ENCODE measurements at regions not wholly inside any gene's neighbourhood (a gene's known extent, or its start where the extent isn't known, plus 50 kb on each side); places are given as distances from the start of the nearest gene placed in this dataset.

GRCh38 chr2:133718688-133719201, 150.5 kb upstream of the NCKAP5 start:
- peak; percentile 28 for DNase-seq (ENCODE audit: low spot score)

GRCh38 chr2:133720429-133720828, 152.2 kb upstream of the NCKAP5 start:
- no peak for DNase-seq (ENCODE audit: low spot score)

- no peak for DNase-seq (ENCODE audit: low spot score)
Observed at GRCh38 chr2:133721118-133721517, 152.9 kb upstream of the NCKAP5 start.

DNA sequence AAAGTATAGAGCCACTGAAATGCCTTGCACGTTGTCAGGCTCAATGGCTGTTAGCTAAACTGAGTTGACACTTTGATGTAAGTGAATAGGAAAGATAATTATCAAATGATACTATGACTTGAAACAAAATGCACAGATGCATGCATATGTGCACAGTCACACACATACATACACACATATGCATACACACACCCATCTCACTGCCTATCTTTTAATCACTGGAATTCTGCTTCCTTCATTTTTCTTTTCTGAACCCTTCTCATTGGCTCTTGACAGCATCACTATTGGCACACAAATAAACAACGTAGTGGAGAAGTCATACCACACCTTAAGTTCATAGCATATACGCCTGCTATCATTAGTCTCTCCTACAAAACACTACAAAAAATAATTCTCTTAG, 154.9 kb upstream of the NCKAP5 start:
- no peak for DNase-seq (ENCODE audit: low spot score)

DNA sequence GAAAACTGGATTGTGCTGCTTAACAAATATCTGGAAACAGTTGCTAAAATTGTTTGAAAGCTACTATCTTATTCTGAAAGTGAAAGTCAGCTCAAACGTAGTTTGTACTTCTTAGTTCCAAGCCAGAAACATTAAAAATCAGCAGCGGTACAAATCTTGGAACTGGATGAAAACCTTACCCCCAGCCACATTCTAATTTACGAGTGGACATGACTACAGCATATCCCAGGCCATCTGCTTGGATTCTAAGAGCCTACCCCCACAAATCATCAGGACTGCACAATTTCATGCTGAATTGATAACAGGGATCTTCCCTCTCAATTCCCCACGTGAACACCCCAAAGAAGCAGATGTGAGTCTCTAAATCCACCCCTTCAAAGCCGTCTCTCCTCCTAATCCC, 158.7 kb upstream of the NCKAP5 start:
- peak; percentile 84 for DNase-seq (ENCODE audit: low spot score)

- no peak for DNase-seq (ENCODE audit: low spot score)
Observed at GRCh38 chr2:133732059-133732458, 163.8 kb upstream of the NCKAP5 start.

DNA sequence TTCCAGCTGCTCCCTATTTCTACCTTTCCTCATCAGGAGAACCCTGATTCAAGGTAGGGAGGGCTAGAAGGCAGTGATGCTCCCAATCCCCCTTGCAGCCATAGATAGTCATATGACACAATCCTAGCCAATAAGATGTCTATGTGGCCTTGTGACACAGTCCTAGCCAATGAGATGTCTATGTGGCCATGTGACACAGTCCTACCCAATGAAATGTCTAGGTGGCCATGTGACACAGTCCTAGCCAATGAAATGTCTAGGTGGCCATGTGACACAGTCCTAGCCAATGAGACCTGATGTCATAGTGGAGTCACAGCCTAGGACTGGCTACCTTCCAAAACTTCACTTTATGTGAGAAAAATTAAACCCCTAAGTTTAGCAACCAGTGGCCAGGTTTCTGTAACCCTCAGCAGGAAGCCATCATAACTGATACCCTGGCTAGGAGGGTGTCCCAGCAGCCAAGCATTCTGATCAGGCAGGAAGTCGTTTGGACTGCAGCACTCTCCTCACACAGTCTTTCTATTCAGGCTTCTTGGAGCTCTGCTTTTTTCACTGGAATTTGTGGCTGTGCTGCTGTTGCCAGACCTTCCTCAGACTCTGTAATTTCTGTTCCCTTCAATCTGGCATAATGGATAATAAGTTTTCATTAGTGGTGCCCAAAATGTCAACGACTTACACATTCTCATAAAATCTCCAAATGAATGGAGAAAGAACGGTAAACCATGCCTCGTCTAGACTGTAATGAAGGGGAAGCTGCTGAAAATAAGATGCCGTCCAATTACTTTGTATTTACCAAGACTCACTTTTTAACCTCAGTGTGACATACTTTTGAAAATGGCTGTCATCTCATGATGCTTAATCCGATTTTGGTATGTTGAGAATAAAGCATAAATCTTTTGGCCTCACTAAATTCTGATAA, 165.0 kb upstream of the NCKAP5 start:
- DNase-seq (ENCODE audit: low spot score), result peak; percentile 10

DNA sequence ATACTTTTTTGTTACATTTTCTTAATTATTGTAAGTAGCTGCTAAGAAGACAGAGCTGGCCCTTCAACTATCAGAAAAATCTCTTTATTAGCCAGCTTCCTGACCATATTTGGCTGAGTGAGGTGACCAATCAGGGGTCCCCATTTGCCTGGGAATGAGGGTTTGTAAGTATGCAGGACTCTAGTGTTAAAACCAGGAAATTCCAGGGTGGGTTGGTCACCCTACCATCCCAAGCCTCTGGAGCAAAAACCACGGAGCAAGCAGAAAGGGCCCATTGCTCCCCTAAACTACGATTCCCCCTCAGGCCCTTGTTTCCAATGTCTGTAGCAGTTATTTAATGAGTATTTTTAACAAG, 165.6 kb upstream of the NCKAP5 start:
- DNase-seq (ENCODE audit: low spot score), result peak; percentile 8

DNA sequence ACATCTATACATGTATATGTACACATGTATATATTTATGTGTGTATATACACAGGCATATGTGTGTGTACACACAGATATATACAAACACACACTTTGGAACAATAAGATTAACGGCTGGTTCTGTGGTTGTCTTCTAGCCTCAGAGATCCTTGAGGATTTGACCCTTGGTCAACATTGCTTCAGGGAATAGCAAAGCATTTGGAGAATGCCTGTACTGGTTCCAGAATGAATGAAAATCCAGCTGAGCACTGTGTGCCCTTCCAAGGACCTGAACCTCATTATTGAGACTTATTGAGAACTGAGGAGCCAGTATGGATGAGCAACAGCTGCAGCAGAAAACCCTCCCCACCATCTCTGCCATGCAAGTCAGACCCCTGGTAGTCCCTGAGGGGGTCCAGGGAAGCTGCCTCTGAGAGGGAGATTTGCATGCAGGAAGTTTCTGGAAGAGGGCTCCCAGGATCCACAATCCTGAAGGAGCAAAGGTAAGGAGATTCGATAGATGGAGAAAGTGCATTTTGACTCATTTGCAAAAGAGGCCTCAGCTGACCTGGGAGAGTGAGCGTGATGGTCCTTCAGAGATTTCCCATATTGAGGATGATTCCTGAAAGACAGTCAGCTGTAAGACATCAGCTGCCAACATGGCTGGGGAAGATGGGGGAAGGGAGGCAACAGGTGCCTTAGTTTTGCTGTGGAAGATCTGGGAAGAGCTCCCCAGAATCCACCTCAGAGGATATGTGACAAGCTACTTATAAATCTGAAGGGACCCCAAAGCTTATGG, 166.6 kb upstream of the NCKAP5 start:
- no peak for DNase-seq (ENCODE audit: low spot score)

- no peak for DNase-seq (ENCODE audit: low spot score)
Observed at GRCh38 chr2:133736674-133737073, 168.4 kb upstream of the NCKAP5 start.

DNA sequence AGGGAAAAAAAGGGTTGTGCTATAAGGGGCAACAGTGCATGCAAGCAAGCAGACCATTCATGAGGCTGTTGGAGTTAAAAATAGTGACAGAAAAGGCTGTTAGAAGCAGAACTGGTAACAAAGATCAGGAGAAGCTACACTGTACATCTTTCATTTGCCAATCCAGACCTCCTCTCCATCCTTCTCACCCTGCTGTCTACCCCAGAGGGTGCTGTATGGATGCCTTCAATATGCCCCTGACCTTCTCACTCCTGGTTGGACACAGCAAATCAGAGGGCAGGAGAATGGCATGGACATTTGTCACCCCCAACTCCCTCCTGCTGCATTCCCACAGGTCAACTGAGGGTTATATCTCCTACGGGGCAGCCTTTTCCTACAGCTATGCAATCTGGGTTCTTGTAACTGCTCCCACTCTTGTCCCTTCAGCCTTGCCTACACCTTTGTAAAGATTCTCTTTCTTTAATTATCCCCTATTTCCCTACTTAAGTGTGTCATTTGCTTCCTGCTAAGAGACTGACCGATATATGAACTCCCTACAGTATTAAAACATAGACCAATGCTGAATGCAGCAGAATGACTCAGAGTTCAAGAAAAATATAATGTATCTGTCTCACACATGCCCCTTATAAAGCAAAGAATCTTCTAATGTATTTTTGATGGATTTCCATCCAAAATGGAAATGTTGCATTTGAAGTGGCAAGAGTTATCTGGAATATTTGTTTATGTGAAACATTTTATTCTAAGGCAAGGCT, 169.2 kb upstream of the NCKAP5 start:
- peak; percentile 13 for DNase-seq (ENCODE audit: low spot score)

- DNase-seq (ENCODE audit: low spot score), result no peak
Observed at GRCh38 chr2:133739039-133739438, 170.8 kb upstream of the NCKAP5 start.

GRCh38 chr2:133740500-133740899, 172.2 kb upstream of the NCKAP5 start:
- no peak for DNase-seq (ENCODE audit: low spot score)

DNA sequence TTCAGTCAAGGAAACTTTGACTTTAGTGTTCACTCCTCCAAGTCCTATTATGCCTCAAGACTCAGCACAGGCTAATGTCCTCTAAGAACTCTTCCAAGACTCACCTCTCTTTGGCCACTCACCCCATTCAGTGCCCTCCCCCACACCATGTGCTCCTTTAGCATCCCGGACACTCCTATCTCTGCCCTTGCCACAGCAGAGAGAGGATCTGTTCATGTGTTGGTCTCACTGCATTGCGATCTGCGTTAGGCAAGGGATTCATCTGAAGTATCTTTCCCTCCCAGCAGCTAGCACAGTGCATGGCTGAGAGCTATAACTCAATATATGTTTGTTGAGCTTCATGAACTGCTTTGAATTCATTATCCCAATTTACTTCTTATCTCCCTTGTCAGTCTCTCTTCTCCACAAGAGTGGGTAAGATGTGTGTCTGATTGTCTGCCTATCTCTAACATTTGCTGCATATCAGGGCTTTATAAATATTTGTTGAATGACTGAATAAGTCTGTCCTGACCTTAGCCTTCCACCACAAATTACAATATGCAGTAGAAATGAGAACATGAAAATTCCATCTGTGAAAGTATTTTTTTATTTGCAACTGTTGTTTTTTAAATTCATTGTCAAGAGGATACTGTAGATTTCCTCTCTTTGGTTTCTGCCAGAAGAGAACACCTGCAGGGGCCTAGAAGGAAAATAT, 179.9 kb upstream of the NCKAP5 start:
- DNase-seq (ENCODE audit: low spot score), result no peak

DNA sequence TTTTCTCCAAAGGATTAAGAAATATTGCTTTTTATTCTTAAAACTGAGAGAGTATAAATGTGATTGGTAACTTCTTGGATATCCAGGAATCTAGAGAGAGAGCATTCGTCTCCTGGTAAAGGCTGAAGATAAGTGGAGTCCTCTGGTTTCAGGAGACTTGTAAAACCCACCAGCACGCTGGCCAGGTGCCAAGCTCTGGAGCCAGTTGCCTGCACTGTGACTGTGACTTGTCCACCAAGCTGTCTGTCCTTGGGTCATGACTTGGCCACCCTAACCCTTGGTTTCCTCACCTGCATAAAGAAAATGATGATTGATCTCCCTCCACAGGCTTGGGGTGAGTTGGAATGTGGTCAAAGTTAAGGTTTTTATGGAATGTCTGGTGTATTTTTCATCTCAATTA, 185.4 kb upstream of the NCKAP5 start:
- no peak for DNase-seq (ENCODE audit: low spot score)

GRCh38 chr2:133755480-133756300, 187.4 kb upstream of the NCKAP5 start:
- peak; percentile 86 for DNase-seq (ENCODE audit: low spot score)

DNA sequence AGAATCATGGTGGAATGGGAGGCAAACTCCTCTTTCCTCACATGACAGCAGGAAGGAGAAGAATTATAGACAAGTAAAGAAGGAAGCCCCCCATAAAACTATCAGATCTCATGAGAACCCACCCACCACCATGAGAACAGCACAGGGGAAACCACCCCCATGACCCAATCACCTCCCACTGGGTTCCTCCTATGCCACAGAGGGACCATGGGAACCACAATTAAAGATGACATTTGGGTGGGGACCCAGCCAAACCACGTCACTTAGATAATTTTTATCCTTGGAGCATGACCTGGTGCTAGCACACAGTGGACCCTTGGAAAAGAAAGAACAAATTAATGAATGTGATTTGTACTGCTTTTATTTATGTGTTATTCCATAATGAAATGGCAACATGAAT, 188.6 kb upstream of the NCKAP5 start:
- no peak for DNase-seq (ENCODE audit: low spot score)

GRCh38 chr2:133760376-133760775, 192.1 kb upstream of the NCKAP5 start:
- DNase-seq (ENCODE audit: low spot score), result peak; percentile 37

- DNase-seq (ENCODE audit: low spot score), result peak; percentile 37
Observed at GRCh38 chr2:133765658-133766057, 197.4 kb upstream of the NCKAP5 start.

- DNase-seq (ENCODE audit: low spot score), result peak; percentile 33
Observed at GRCh38 chr2:133766164-133766832, 198.0 kb upstream of the NCKAP5 start.

Data from umbilical cord (tissue), 1 donor.